HG03103 (cell line): ENCODE measurements at regions not wholly inside any gene's neighbourhood (a gene's known extent, or its start where the extent isn't known, plus 50 kb on each side); places are given as distances from the start of the nearest gene placed in this dataset.

Experiments used
- ATAC-seq: cut with Tn5 transposase; IDR thresholded peaks from one replicate; pipeline ENCODE4 v1.9.1; 2021; ENCODE audit warnings: low read depth; ENCODE audit not compliant: unreplicated experiment

- ATAC-seq = no peak
Observed at GRCh38 chr13:91076830-91077229, 270.7 kb upstream of the MIR17HG start.

GRCh38 chr13:91078093-91078679 lies 269.3 kb upstream of the MIR17HG start:
- no peak for ATAC-seq

- no peak for ATAC-seq
Observed at GRCh38 chr13:91079176-91079575, 268.3 kb upstream of the MIR17HG start.

- ATAC-seq = no peak
Observed at GRCh38 chr13:91085127-91085526, 262.4 kb upstream of the MIR17HG start.

- no peak for ATAC-seq
Observed at GRCh38 chr13:91086936-91087716, 260.4 kb upstream of the MIR17HG start.

- no peak for ATAC-seq
Observed at GRCh38 chr13:91097269-91097668, 250.2 kb upstream of the MIR17HG start.

- no peak for ATAC-seq
Observed at GRCh38 chr13:91099877-91100276, 247.6 kb upstream of the MIR17HG start.

GRCh38 chr13:91100944-91101343 lies 246.5 kb upstream of the MIR17HG start:
- ATAC-seq = no peak

GRCh38 chr13:91101381-91101780 lies 246.1 kb upstream of the MIR17HG start:
- ATAC-seq = no peak

- ATAC-seq = no peak
Observed at GRCh38 chr13:91105270-91105669, 242.2 kb upstream of the MIR17HG start.

- ATAC-seq = no peak
Observed at GRCh38 chr13:91106565-91106964, 240.9 kb upstream of the MIR17HG start.

- ATAC-seq = no peak
Observed at GRCh38 chr13:91108315-91108714, 239.2 kb upstream of the MIR17HG start.

GRCh38 chr13:91111476-91112200 lies 235.8 kb upstream of the MIR17HG start:
- no peak for ATAC-seq

GRCh38 chr13:91112201-91112923 lies 235.1 kb upstream of the MIR17HG start:
- ATAC-seq = no peak

GRCh38 chr13:91112924-91113277 lies 234.6 kb upstream of the MIR17HG start:
- no peak for ATAC-seq

- ATAC-seq = no peak
Observed at GRCh38 chr13:91115776-91116175, 231.7 kb upstream of the MIR17HG start.

GRCh38 chr13:91117351-91117750 lies 230.1 kb upstream of the MIR17HG start:
- no peak for ATAC-seq

GRCh38 chr13:91119643-91120042 lies 227.8 kb upstream of the MIR17HG start:
- ATAC-seq = no peak

GRCh38 chr13:91122766-91123165 lies 224.7 kb upstream of the MIR17HG start:
- ATAC-seq = no peak

- no peak for ATAC-seq
Observed at GRCh38 chr13:91123456-91124127, 223.9 kb upstream of the MIR17HG start.

GRCh38 chr13:91126806-91127205 lies 220.7 kb upstream of the MIR17HG start:
- no peak for ATAC-seq
